ENCODE measurements at regions not wholly inside any gene's neighbourhood (a gene's known extent, or its start where the extent isn't known, plus 50 kb on each side); places are given as distances from the start of the nearest gene placed in this dataset.

GRCh38 chr12:12017135-12017581 lies 53.6 kb upstream of the BCL2L14 start:
- DNase-seq (ENCODE audit: low spot score) = no peak

GRCh38 chr12:12017798-12018197 lies 52.9 kb upstream of the BCL2L14 start:
- no peak for DNase-seq (ENCODE audit: low spot score)

GRCh38 chr12:12018454-12018853 lies 52.3 kb upstream of the BCL2L14 start:
- DNase-seq (ENCODE audit: low spot score) = peak; percentile 77

- DNase-seq (ENCODE audit: low spot score) = no peak
Measured at GRCh38 chr12:12019881-12020280, 50.9 kb upstream of the BCL2L14 start.

- DNase-seq (ENCODE audit: low spot score) = no peak
Measured at GRCh38 chr12:12020762-12021161, 50.0 kb upstream of the BCL2L14 start.

Data from pons (tissue), 1 donor.